GM12878 (cell line): ENCODE measurements at regions not wholly inside any gene's neighbourhood (a gene's known extent, or its start where the extent isn't known, plus 50 kb on each side); places are given as distances from the start of the nearest gene placed in this dataset.

Experiments used
- ATAC-seq: fragments of 200-7000 bp; cut with Tn5 transposase; 3 replicates; pipeline ENCODE4 v1.9.1; 2020; ENCODE audit warnings: mild to moderate bottlenecking, moderate library complexity
- BruUV-seq: library from RNA; stranded (reverse); fragments of 400-500 nt; replicated peaks from 2 replicates; lab custom pipeline; 2021; lab: Mats Ljungman, UMichigan
- CTCF ChIA-PET: fragments of 300-600 bp; sonication (Branson Sonifier 250); formaldehyde crosslinking; extraction: SDS; loops from one replicate; lab custom pipeline; 2021; ENCODE audit warnings: inconsistent platforms; lab: Yijun Ruan, JAX
- POLR2A ChIA-PET: fragments of 350-600 bp; formaldehyde crosslinking; extraction: SDS; loops from one replicate; lab custom pipeline; 2021; ENCODE audit warnings: inconsistent platforms; lab: Charles Lee
- RAD21 ChIA-PET: fragments of 300-600 bp; sonication (Branson Sonifier 250); formaldehyde crosslinking; loops from one replicate; lab custom pipeline; 2023; ENCODE audit warnings: antibody characterized with exemption; ENCODE audit not compliant: unreplicated experiment; lab: Charles Lee
- SMC1A ChIA-PET: fragments of 300-600 bp; sonication (Branson Sonifier 250); formaldehyde crosslinking; loops from one replicate; lab custom pipeline; 2023; ENCODE audit not compliant: unreplicated experiment, uncharacterized antibody; lab: Charles Lee
- DNase-seq: peaks from one replicate; pipeline ENCODE4 v3.0.0-alpha.2; 2011; ENCODE audit warnings: low read depth, low spot score
- FAIRE-seq: peaks from 3 replicates; lab custom pipeline; 2011; peaks lifted over from hg19 to GRCh38; lab: Jason Lieb, UNC
- H2AFZ ChIP-seq: 2 replicates; pipeline ENCODE4 v1.6.0; 2011; ENCODE audit warnings: low read depth, low read length, control low read depth; ENCODE audit not compliant: control insufficient read depth
- H3K27ac ChIP-seq: 2 replicates; pipeline ENCODE4 v1.5.1; 2011; ENCODE audit warnings: control low read depth; ENCODE audit not compliant: control insufficient read depth, insufficient read depth
- H3K27me3 ChIP-seq, 2 experiments: replicated peaks in 1 of 2; 2 replicates each; pipeline versions ENCODE4 v1.6.0 to v1.6.1; 2011; ENCODE audit warnings: low read length in 1 of 2; ENCODE audit not compliant: control insufficient read depth in 2 of 2, insufficient read depth in 2 of 2
- H3K36me3 ChIP-seq, 2 experiments: 2 replicates each; pipeline ENCODE4 v1.5.1; 2011; ENCODE audit warnings: low read length in 1 of 2; ENCODE audit not compliant: control insufficient read depth in 2 of 2, insufficient read depth in 2 of 2
- H3K4me1 ChIP-seq: 2 replicates; pipeline ENCODE4 v1.6.1; 2011; ENCODE audit warnings: mild to moderate bottlenecking, low read length, moderate library complexity, mixed read lengths; ENCODE audit not compliant: control insufficient read depth, insufficient read depth
- H3K4me2 ChIP-seq: 2 replicates; pipeline ENCODE4 v1.6.0; 2011; ENCODE audit warnings: control low read depth; ENCODE audit not compliant: control insufficient read depth, insufficient read depth
- H3K4me3 ChIP-seq: fragments of 200-600 bp; sonication (generic); 2 replicates; pipeline ENCODE4 v1.5.1; 2016
- H3K79me2 ChIP-seq: 2 replicates; pipeline ENCODE4 v1.6.0; 2011; ENCODE audit warnings: low read length; ENCODE audit not compliant: control insufficient read depth, insufficient read depth
- H3K9ac ChIP-seq: 2 replicates; pipeline ENCODE4 v1.8.0; 2011; ENCODE audit warnings: low read length, control low read depth, mixed read lengths; ENCODE audit not compliant: control insufficient read depth, insufficient read depth
- H3K9me3 ChIP-seq: replicated peaks from 3 replicates; pipeline ENCODE4 v1.5.1; 2011; ENCODE audit warnings: mild to moderate bottlenecking, low read length; ENCODE audit not compliant: control insufficient read depth, insufficient read depth
- H4K20me1 ChIP-seq: 2 replicates; pipeline ENCODE4 v1.6.0; 2011; ENCODE audit not compliant: control insufficient read depth, insufficient read depth
- ATF7 ChIP-seq: fragments of 450-650 bp; IDR thresholded peaks from 2 replicates; pipeline ENCODE4 v1.6.1; 2016; ENCODE audit warnings: low read depth, mild to moderate bottlenecking
- CHD4 ChIP-seq: fragments of 200-600 bp; sonication (generic); IDR thresholded peaks from 2 replicates; pipeline ENCODE4 v1.6.1; 2016; ENCODE audit warnings: mild to moderate bottlenecking
- MTA3 ChIP-seq: IDR thresholded peaks from 2 replicates; pipeline ENCODE4 v1.6.1; 2012; ENCODE audit warnings: low read length, inconsistent platforms, borderline replicate concordance
- RAD21 ChIP-seq: IDR thresholded peaks from 2 replicates; pipeline ENCODE4 v1.6.1; 2011; ENCODE audit warnings: mild to moderate bottlenecking, low read depth, low read length, moderate library complexity; ENCODE audit not compliant: insufficient read depth
- RAD51 ChIP-seq: fragments of 450-650 bp; IDR thresholded peaks from 2 replicates; pipeline ENCODE4 v1.6.1; 2016; ENCODE audit warnings: moderate library complexity, mild to moderate bottlenecking, inconsistent platforms
- SMC3 ChIP-seq: IDR thresholded peaks from 2 replicates; pipeline ENCODE4 v1.6.1; 2011; ENCODE audit warnings: low read length, improper control_type of control experiment, borderline replicate concordance
- ZBTB33 ChIP-seq: fragments of 450-650 bp; IDR thresholded peaks from 2 replicates; pipeline ENCODE4 v1.6.1; 2017; ENCODE audit warnings: mild to moderate bottlenecking
- WGBS: methylation state at CpG from one replicate; pipeline ENCODE4 v1.1.6; 2016; ENCODE audit warnings: low lambda C conversion rate; ENCODE audit not compliant: insufficient replicate concordance, insufficient coverage; ENCODE audit errors: missing lambda C conversion rate; 5-methylcytosine and 5-hydroxymethylcytosine counted together
- in situ Hi-C: fragments of 300-500 bp; cut with MboI; formaldehyde crosslinking; loops from 9 replicates; pipeline ENCODE4 v1.14.3; 2018; ENCODE audit warnings: mixed read lengths
- intact Hi-C: fragments of 100-400 bp; cut with micrococcal nuclease; formaldehyde crosslinking; loops from one replicate; pipeline ENCODE4 v1.14.2; 2022; ENCODE audit not compliant: unreplicated experiment
- TF ChIP-seq, protein P1 (sequence below), 3 experiments: IDR thresholded peaks in 2 of 3; conservative IDR thresholded peaks in 1 of 3; 2 replicates each; pipeline ENCODE4 v1.5.1; 2011; ENCODE audit warnings: low read depth in 3 of 3, low read length in 3 of 3, mild to moderate bottlenecking in 3 of 3, control low read depth in 2 of 3, moderate library complexity in 2 of 3, inconsistent platforms in 1 of 3, mixed read lengths in 1 of 3; ENCODE audit not compliant: control insufficient read depth in 2 of 3, insufficient read depth in 1 of 3; ENCODE audit errors: extremely low read depth in 1 of 3

- CTCF ChIA-PET: interaction anchor here (0.6 to 1.6 kb wide), 5 partner anchors 9 to 331 kb away, joined by 3 to 4 read pairs (median 3); no protein-coding TSS in a partner anchor
- H3K4me3 ChIP-seq: no peak overlapping the region
- POLR2A ChIA-PET: no interaction called here
- H3K4me2 ChIP-seq: no peak overlapping the region
- ATAC-seq: peak; percentile 65
- TF ChIP-seq ZBTB33 (no peak), MTA3 (no peak), RAD51 (no peak), CHD4 (no peak), ATF7 (no peak), RAD21 (peak; percentile 61), SMC3 (peak; percentile 46; the same call in 1 of the 2 replicates)
- TF ChIP-seq, protein P1, sequence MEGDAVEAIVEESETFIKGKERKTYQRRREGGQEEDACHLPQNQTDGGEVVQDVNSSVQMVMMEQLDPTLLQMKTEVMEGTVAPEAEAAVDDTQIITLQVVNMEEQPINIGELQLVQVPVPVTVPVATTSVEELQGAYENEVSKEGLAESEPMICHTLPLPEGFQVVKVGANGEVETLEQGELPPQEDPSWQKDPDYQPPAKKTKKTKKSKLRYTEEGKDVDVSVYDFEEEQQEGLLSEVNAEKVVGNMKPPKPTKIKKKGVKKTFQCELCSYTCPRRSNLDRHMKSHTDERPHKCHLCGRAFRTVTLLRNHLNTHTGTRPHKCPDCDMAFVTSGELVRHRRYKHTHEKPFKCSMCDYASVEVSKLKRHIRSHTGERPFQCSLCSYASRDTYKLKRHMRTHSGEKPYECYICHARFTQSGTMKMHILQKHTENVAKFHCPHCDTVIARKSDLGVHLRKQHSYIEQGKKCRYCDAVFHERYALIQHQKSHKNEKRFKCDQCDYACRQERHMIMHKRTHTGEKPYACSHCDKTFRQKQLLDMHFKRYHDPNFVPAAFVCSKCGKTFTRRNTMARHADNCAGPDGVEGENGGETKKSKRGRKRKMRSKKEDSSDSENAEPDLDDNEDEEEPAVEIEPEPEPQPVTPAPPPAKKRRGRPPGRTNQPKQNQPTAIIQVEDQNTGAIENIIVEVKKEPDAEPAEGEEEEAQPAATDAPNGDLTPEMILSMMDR (IDR thresholded peaks at IDR 0.05 in 2 of 3, conservative IDR thresholded peaks at IDR 0.05 in 1 of 3; ENCODE audit: control insufficient read depth in 2 of 3, extremely low read depth in 1 of 3, insufficient read depth in 1 of 3, low read depth in 3 of 3, low read length in 3 of 3): peak in 2 of 3 experiments; percentile 24 to 51; a peak in 3 of 6 replicates
- TF ChIP-seq, all 136 proteins: peak for 3
- H2AFZ ChIP-seq: no peak overlapping the region
- no peak overlapping the region for H3K27ac ChIP-seq
- no peak overlapping the region for H3K9ac ChIP-seq
- intact Hi-C loops: loop anchor here (1.0 kb wide), 1 partner anchor 332 kb away; no protein-coding TSS in a partner anchor
- H4K20me1 ChIP-seq: no peaks in the 10 kb centered on the region
- in situ Hi-C loops: loop anchor here (25.0 kb wide), 1 partner anchor 330 kb away; no protein-coding TSS in a partner anchor
- ChIA-PET RAD21 (interaction anchor here (1.2 kb wide), 1 partner anchor 331 kb away, joined by 5 read pairs; no protein-coding TSS in a partner anchor), SMC1A (interaction anchor here (0.7 to 1.7 kb wide), 3 partner anchors 16 to 333 kb away, joined by 3 to 10 read pairs (median 4); no protein-coding TSS in a partner anchor)
- H3K27me3 ChIP-seq: no peaks in the 10 kb centered on the region
- H3K9me3 ChIP-seq: no peaks in the 10 kb centered on the region
- no peaks in the 10 kb centered on the region for H3K36me3 ChIP-seq
- H3K79me2 ChIP-seq: no peaks in the 10 kb centered on the region
- no peaks in the 10 kb centered on the region for H3K4me1 ChIP-seq
- 2% methylated on average over 2 of the region's 2 CpGs for WGBS
- DNase-seq (no peak), FAIRE-seq (peak; percentile 54)
- no TSS peak for BruUV-seq
Measured at GRCh38 chr4:175891851-175892250, 79.8 kb upstream of the GPM6A start.
